ENCODE measurements at regions not wholly inside any gene's neighbourhood (a gene's known extent, or its start where the extent isn't known, plus 50 kb on each side); places are given as distances from the start of the nearest gene placed in this dataset.
A peak's percentile ranks its signal among the peaks of the same experiment; 100 is the strongest.

DNA sequence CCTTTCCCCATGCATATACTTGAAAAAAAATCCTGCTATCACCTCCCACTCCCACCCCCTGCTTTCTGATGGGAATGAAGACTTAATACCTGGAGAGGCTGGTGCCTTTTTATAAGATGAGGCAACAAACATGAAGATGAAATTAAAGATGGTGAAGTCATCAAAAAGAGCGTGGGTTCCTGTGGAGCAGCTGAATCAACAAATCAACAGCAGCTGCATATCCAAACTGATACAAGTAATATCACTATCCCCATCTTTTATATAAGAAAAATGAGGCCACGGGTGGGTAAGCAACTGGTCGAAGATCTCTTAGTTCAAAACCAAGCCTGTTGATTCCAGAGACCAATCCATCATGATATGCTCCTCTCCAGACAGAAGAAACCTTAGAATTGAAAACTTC, 268.5 kb downstream of the ENC1 start:
- DNase-seq = no peak

DNA sequence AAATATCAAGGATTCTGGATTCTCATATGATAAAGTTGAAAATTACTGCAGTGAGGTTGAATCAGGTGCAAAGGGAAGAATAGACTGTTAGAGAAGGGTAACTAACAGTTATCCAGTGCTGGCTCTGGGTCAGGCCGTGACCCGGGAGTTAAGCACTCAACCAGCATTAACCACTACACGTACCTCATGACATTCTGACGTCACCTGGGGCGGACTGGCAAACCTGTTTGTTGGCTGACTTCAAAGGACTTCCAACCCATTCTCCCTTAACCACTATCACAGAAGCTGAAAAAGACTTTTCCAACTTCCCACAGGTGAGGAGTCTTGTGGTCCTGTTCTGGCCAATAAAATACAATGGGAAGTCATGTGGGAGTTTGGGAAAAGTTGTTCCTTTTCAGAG, 268.9 kb downstream of the ENC1 start:
- no peak for DNase-seq

DNA sequence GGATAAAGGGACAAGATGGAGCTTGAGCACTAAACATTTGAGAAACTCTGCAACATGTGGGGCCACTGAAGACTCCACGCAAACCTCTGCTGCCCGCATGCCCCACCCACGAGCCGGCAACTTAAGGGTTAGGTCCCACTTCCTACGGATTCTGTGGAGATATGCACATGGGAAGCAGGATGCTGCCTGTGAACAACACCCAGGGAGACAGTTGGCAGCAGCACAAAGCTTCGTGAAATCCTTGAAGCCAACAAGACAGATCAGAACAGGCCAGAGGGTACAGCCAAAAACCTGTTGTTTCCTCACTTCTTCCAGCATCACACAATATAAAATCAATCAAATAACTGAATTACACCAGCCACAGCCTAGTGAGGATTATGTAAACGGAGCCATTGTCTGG, 270.4 kb downstream of the ENC1 start:
- DNase-seq = no peak

DNA sequence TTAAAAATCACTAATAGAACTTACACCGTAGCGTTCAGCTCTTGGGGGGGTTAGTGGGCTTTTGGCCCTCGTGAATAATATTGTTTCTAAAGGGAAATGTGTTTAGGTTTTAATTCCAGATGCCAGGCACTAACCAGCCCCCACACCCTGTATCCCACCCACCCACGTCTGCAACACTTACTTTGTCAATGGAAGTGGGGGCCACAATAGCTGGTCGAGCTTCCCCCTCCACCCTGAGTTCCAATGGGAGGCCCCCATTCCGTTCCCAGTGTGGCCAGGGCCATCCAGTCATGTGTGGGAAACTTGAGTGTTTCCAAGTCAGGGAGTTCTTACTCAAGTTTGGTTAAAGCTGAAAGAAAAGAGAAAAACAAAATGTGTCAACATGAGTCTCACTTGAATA, 271.4 kb downstream of the ENC1 start:
- no peak for DNase-seq

DNA sequence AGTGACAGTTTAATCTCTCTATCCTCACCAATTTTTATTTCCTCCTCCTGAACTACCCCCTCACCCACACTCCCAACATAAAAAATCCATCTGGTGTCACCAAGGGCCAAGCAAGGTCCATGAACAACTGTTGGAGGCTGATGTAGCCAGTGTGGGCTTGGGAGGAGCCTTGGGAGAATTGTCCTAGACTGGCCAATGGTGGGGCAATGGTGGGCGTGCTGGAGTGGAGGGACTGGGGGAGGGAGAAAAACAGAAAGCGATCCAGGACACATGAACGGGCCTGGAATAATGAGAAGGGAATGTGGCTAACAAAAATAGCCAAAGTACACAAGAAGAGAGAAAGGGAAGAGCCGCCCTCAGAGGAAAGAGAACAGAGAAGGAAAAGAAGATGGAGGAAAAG, 272.6 kb downstream of the ENC1 start:
- no peak for DNase-seq

DNA sequence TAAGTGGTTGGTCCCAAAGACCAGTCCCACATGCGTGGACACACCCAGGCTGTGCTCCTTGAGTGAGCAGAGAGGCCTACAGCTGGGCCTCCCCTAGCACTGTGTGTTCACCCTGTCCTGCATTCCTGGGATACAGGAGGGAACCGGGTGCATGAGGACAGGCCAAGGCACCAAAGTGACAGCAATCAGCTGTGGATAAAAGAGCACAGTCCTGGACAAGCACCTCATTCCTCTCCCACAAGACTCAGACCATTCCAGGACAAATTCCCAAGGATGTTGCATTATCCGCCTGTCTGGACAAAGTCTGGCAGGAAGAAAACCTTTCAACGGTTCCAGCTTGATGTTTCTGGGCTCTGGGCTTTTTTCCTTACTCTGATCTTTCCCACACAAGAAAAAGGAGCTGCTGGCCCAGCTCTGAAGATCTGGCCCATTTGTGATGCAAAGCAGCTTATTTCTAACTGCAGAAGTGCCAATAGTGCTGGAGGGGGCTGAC, 273.2 kb downstream of the ENC1 start:
- no peak for DNase-seq

DNA sequence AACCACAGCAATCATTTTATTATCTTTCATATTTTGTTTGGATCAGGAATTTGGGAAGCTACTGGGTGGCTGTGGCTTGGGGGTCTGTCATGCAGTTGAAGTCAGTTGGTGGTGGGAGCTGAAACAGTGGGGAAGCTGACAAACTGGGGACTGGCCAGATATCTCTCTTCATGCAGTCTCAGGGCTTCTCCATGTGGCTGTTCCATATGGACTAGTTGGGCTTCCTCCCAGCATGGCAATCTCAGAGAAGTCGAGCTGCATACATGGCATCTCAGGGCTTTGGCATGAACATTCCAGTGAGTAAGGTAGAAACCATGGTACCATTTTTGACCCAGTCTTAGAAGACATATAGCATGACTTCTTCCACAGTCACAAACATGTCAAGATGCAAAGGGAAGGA, 274.8 kb downstream of the ENC1 start:
- DNase-seq = no peak

DNA sequence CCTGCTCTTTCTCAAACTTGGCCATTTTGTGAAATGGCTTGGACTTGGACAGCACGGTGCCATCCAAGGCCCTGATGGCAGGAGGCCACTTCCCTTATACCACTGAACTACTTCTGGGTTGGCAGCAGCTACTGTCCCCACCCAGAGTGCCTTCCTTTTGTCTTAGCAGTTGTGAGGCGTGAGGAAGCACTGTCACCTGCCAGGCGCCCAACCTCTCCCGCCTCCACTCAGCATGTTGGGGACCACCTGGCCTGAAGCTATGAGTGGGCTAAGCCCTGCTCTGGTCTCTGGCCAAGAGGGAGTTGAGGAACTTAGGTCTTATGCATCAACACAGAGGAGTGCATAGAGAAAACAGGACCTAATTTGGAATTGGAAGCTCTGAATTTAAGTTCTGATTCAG, 276.0 kb downstream of the ENC1 start:
- DNase-seq = no peak

DNA sequence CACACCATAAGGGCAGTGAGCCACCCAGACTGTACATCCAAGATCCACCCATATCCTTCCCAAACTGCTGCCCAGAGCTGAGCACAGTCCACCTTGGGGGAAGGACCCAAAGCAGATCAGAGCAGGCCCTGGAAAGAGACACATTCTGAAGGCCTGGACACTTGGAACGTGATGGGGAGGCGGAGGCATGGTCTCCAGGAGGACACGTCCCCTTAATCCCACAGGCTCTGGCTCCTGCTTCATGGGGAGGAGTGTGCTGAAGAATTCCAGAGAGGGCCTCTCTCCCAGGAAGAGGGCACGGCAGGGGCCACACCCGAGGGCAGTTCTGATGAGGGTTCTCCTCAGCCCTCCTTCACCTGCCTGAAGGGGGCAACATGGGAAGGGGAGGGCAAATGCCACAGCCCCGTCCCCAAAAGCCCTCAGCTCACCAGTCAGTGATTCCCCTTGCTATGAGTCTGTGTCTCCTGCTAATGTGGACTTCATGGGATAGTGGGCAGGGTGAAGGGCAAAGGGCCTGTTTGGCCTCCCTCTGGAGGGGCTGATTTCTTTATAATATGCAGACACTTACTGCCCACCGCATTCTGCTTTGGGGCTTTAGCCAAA, 276.8 kb downstream of the ENC1 start:
- no peak for DNase-seq

DNA sequence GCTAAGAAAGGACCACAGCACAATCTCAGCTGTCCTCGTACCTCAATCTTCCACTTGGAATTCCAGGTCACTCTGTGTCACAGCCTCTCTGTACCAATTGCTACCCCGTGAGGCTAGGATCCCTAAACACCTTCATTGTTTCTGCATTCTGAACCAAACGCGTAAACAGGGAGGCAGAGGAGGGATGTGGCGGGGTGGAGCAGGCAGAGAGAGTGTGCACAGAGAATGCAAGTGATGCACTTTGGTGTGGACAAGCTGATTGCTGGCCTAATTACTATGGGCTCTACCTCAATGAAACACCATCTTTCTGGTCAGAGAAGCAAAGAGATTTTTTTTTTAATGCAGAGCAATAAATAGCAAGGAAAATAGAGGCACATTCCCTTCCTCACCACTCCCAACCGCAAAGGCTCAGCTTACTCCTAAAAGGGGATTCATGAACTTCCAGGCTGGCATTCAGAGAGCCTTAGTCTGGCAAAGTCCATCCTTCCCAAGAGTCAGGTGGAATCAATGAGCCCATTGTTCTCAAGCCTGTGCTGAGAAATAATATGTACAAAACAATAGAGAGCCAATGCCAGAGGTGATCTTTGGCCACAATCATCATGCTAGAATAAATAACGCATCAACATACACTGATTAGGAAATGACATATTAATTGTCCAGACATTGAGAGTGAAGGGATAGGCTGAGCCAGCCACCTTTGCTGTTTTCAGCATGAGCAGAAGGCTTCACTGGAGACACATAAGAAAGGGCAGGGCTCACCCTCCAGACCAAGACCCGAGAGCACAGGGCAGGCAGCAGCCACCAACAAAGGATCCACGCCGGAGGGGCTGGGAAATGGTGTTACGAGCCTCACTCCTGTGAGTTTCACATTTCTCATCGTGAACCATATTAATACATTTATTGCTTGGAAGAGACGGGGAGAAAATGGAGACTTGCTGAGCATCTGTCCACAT, 278.8 kb downstream of the ENC1 start:
- DNase-seq = no peak

DNA sequence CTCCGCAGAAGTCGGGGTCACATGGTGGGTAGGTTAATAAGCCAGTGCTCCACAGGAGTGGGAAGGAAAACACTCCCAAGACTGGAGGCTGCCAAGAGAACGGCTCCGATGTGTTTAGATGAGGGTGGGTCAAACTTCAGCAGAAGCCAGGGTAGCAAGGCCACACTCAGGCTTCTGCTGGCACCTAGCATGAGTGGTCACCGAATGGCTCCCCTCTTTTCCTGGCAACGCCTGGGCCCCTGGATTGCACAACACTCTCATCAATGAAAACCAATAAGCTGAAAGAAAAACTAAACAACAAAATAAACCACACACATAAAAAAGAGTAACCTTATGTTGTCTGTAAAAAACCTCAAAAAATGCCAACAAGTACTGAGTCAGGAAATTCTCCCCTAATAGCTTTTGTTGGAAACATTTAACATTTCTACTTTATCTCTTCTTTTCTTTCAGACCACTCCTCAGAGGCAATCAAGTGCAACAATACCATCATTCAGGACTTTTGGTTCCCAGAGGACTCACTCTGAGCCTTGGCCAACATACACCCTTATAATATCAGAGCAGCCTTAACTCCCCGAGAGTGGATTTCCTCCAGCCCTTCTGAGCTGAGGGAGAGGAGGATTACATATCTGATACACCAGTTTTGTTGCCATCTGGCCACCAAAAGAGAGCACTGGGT, 279.9 kb downstream of the ENC1 start:
- DNase-seq = no peak

DNA sequence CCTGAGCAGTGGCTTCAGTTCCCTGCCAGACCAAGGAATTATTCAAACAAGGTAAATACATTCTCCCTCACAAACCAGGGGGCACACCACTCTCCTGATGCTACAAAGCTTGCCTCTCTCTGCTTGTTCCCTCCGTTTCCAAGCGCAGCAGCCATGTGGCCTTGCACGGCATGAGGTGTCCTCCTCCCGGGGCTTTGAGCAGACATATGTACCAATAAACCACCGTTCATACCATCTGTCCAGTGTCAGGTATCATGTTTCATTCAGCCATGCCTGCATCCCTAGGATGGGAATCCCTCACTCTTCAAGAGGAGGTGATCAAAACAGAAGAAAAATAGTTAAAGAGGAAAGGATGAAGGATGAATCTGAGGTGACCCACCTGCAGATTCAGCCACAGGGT, 282.7 kb downstream of the ENC1 start:
- DNase-seq = no peak

DNA sequence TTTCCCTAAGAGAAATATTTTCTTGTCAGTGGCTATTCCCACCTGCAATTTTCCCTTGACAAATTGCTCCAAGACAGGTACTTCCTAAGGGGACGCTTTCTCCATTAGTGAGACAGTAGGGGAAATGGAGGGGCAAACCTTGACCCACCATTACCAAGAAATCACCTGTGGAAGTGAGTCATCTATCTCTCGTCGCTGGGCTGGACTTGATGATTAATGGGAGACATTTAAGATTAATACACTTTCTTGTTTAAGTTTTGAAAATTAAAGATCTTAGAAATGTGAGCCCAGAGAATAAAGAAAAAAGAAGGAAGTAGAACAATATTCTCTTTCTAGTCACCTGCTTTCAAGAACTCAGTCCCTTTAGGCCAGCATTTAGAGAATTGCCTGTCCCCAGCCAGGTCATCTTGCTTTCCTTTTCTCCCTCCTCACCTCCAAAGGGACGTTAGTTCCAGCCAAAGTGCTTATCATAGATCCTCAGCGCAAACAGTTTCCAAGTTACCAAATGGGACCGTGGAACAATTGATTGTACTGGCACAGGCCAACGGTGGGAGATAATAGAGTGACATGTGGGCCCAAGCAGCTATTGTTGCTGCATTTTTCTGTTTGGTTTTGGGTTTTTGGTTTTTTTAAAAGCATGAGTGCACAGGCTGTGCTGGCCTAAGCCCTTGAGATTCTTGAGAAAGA, 284.4 kb downstream of the ENC1 start:
- DNase-seq = no peak

DNA sequence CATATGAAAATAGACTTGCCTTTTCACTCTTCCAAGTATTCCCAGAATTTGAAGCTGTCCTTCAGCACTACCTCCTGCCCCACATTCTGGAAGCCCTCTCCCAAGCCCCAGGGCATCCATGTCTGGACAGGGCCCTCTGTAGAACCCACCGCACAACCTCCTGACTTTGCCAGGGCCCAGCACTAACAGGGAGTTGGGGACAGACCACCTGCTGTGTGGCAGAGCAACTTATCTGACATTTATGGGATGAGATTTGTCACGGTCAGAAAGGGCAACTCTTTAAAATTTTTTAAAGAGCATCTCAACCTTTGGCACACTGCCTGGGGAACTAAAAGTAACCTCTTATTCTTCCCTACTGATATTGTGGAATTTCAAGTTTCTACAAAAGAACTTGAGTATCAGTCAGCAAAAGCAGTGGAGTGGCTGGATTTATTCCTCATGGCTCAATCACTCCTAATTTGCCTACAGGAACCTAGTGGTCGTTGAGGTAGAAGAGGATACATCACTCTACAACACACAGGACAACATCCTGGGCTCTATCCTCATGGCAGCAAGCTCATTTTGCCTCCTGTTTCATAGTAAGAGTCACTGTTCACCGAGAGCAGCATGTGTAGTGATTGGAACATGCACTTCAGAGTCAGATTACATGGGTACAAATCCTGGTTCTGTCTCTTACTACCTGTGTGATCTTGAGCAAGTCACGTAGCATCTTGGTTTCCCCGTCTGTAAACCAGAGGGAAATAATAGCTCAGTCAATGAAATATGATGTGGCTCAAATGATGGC, 285.3 kb downstream of the ENC1 start:
- no peak for DNase-seq

DNA sequence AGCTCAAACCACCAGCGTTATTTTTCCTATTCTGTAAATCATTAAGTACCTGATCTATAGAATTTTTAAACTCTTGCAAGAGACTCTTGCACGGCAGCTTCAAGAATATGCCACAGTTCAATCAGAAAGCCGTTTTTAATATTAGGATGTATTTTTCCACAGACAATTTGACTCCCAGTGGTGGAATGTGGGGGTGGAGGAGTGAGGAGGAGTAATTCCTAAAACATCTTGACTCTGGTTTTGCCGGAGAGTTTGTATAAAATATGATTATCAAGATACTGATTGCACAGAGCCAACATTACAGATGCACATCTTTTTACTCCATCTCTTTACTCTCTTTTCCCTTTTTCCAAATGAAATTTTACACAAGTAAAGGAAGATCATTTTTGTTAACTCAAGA, 288.3 kb downstream of the ENC1 start:
- peak; percentile 65 for DNase-seq

DNA sequence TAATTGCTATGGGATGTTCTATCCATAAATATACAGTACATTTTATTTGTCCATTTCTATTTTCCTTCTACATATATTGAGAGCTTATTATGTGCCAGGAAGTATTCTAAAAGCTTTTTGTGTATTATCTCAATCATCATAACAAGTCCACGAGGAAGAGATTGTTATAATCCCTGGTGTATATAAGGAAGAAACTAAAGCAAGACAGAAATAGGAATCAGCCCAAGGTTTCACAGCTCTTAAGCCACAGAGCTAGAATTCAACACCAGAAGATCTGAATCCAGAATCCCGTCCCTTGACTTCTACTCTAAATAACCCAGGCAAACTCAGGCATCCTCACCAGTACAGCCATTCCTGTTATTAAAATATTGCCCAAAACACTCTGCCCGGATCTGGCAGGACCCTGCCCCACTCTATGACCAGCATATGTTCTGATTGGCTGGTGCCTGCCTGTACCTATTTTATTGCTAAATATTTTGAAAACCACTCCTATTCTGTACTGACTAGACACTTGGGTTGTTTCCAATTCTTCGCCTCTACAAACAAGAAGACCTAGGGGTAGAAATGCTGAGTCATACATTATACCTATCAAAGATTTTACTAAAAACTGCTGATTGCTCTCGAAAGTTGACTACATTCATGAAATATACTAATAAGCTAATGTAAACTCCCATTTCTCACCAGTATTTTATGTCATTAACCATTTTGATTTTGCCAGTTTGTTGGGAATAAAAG, 297.4 kb downstream of the ENC1 start:
- DNase-seq = peak; percentile 58

DNA sequence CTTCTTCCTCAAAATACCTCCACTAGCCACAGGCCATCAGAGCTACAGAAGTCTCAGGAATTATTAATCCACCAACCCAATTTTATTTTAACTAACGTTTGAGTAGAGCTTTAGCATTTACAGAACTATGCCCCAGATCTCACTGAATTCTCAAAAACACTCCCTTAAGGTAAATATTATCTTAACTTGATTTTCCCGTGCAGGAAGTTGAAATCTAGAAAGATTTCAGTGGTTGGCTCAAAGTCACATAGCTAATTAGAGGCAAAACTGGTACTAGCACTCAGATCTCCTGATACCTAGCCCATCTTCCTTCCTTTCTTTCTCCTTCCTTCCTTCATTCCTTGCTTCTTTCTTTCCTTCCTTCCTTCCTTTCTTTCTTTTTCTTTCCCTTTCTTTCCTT, 298.3 kb downstream of the ENC1 start:
- DNase-seq = no peak

DNA sequence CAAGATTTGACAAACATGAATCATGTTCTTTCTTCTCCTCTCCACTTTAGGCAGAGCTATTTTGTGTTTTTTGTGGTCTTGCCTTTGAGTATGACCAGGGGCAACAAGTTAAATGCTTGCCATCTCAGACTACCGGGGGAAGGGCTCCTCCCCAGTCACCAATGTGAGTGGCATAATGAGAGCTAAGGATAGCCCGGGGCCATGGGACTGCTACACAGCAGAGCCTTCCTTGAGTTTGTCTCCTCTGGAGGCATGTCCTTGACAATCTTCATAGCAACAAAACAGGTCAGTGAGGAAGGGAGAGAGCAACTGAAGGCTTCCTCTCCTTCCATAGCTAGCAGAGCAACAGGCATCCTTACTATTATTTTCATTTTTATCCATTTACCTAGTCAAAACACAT, 299.3 kb downstream of the ENC1 start:
- no peak for DNase-seq

DNA sequence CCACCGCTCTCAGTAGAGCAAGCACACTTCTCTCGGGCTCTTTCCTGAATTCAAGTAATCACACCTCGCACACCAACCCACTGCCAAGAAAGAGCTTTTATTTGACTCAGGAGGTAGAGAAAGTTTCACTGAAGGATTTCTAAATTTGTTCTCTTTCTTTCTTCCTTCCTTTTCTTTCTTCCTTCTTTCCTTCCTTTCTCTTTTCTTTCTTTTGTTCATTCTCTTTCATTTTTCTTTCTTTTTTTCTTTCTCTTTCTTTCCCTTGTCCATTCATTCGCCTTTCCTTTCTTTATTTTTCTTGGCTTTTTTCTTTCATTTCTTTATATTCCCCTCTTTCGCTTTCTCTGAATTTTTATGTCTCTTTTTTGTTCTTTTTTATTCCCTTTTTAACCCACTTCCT, 300.1 kb downstream of the ENC1 start:
- no peak for DNase-seq

DNA sequence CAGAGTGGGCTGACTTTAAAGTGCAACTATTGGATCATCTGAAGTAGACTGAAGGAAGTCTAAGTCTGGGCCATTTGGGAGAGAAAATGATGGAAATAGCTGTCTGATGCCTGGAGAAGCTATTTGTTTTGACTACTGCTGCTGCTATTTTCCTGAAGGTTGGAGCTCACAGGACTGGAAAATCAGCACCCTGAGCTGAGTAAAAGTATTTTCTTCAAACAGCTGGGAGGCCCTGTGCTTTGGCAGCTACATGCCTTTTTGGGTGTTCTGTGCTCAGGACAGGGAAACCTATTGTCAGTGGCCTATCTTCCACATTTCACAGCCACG, 302.6 kb downstream of the ENC1 start:
- no peak for DNase-seq

DNA sequence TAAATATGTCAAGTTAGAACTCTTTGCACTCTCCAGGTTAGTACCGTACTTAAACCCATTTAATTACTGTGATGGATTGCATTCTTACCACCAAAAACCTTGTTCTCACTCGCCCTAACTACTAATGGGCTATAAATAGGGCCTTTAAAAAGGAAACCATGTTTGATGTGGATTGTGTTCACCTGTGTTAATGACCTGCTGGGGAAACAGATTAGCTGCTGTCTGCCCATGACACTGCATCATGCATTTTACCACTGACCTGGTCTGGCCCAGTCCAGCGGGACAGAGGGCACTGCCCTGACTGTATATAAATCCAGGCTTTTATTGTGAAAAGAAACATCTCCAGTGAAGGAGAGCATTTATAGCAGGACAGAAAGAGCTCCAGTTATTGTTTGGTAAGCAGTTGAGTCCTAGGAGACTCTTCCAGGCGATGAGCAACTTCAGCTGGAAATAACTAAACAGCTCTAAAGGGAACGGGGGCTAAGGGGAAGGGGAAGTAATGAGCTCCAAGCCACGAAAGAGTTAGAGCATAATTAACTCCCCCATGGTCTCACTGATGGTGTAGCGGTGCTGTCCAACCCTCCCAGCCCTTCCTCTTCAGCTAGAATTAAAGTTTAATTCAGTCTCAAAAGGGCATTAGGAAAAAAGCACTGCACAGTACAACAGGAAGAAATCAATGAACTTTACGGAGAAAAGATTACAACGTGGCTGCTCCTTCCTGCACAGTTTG, 303.1 kb downstream of the ENC1 start:
- no peak for DNase-seq
